ENCODE measurements at regions not wholly inside any gene's neighbourhood (a gene's known extent, or its start where the extent isn't known, plus 50 kb on each side); places are given as distances from the start of the nearest gene placed in this dataset.
"Not testable (repeated sequence)": the region's sequence is repeated elsewhere in the genome, so short reads cannot be mapped to it uniquely, and the experiment has no call there.

DNA sequence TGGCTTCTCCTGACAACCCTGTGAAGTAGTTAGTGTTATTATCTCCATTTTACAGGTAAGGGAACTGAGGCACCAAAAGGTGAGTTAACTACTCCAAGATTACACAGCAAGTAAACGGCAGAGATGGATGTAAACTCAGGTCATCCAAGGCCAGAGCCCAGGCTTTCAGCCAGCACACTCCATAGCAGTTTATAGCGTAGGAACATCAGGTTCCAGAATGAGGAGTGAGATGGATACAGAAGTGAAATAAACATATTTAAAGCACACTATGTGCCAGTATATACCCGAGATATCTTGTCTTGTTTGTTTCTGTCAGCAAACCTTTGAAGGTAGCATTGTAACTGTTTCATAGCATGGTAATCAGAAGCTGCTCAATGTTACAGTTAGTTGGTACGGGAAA lies 279.0 kb downstream of the OXSM start:
- DNase-seq (ENCODE audit: low spot score): no peak

DNA sequence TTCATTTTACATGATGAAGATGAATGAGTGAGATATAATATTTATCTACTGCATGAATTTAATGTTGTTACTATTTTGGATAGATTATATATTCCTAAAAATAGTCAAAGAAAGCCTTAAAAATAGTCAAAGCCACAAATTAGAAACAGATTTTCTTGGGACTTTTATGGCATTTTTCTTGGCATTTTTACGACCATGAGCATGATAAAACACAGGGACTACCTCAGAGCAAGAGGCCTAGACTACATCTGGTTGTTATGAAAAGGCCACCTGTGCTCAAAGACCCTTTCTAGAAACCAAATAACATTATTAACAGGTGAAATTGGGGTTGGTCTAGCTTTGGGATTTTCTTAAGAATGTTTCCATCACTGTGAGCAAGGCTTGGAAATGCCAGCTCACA lies 281.0 kb downstream of the OXSM start:
- no peak for DNase-seq (ENCODE audit: low spot score)

- no peak for DNase-seq (ENCODE audit: low spot score)
These were observed 284.2 kb downstream of the OXSM start for GRCh38 chr3:26074080-26074479.

DNA sequence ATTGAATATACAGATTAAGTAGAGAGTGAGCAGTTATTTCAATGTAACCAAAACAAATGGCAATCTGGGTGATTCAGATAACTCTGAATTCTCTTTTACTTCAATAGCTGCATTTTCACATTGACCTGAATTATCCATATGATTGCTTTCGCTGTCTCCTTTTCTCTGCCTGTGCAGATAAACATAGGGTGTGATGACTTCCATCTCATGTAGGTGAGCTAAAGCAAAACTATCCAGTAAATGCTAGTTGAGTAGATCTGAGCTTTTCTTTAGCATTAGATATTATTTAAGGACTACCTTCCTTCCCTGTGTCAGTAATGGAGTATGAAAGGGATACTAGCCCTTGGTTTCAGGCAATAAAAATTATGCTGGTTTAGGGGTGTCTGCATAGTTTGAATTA lies 288.6 kb downstream of the OXSM start:
- DNase-seq (ENCODE audit: low spot score): no peak

DNA sequence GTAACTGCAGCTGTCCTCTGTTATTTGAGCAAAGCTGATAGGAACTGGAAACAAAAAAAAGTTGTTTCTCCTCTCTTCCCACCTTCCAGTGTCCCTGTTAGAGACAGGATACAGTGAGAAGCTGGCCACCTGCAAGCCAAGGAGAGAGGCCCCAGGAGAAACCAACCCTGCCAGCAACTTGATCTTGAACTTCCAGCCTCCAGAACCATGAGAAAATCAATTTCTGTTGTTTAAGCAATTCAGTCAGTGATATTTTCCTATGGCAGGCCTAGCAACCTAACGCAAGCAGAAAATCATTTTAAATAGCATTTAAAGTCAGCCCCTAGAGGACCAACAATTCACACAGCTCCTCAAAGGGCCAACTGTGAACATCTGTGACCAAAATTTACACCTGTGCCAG lies 291.3 kb downstream of the OXSM start:
- no peak for DNase-seq (ENCODE audit: low spot score)

DNA sequence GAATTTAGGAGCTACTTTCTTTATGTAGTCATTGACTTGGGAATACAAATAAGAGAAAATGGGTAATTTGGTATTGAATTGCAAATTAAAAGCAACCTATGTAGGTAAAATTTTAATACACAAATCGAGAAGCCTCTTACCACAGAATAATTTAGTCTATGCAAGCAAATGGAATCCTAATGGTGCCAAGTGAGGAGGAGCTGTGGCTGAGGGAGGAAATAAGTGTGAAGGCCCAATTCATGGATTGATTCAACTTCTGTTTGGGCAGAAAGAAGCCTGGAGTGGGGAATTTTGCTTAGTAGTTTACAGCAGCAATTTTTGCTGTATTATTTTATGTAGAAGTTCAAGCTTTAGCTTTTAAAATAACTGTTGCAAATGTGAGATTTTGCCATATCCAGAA lies 291.9 kb downstream of the OXSM start:
- no peak for DNase-seq (ENCODE audit: low spot score)

GRCh38 chr3:26082911-26083310 lies 293.0 kb downstream of the OXSM start:
- no peak for DNase-seq (ENCODE audit: low spot score)

DNA sequence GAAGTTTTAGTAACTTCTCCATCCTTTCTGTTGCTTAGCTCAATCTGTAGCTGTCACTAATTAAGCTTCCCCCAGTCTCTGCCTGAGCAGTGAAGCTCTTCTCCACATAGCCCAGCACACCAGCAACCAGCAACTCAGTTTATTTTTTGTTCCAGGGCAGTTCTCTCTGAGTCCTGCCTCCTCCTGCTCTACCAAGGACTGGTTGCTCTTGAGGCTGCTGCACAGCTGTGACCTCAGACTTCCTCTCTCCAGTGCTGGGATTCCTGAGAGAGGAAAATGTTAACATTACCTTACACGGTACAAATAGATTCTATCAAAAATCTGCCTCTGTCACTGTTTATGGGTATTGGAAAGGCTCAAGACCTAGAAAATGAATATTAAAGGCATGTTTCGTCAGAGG lies 294.7 kb downstream of the OXSM start:
- DNase-seq (ENCODE audit: low spot score): no peak

GRCh38 chr3:26087751-26088150 lies 297.9 kb downstream of the OXSM start:
- no peak for DNase-seq (ENCODE audit: low spot score)

GRCh38 chr3:26089249-26089648 lies 299.4 kb downstream of the OXSM start:
- no peak for DNase-seq (ENCODE audit: low spot score)

DNA sequence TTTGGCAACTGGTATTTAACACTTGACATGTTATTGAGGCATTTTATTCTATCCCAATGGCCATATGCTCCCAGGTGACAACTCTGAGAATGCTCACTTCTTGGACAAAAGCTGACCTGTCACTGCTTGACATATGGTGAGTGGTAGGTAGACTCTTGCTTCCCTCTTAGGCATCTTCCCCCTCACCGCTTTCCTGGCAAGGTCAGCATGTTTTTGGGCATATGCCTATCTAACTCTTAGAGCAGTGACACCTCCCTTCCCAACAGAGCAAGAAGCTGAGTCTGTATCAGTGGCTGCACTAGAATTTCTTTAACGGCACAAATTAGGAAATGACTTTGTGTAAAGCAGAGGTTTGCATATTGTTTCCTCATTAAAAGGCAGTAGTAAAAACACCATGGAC lies 300.7 kb downstream of the OXSM start:
- no peak for DNase-seq (ENCODE audit: low spot score)

GRCh38 chr3:26091096-26091495 lies 301.2 kb downstream of the OXSM start:
- no peak for DNase-seq (ENCODE audit: low spot score)

GRCh38 chr3:26091626-26092025 lies 301.7 kb downstream of the OXSM start:
- DNase-seq (ENCODE audit: low spot score): no peak

- DNase-seq (ENCODE audit: low spot score): not testable (repeated sequence)
These were observed 307.2 kb downstream of the OXSM start for GRCh38 chr3:26097111-26097510.

- no peak for DNase-seq (ENCODE audit: low spot score)
These were observed 309.8 kb downstream of the OXSM start for GRCh38 chr3:26099692-26100091.

DNA sequence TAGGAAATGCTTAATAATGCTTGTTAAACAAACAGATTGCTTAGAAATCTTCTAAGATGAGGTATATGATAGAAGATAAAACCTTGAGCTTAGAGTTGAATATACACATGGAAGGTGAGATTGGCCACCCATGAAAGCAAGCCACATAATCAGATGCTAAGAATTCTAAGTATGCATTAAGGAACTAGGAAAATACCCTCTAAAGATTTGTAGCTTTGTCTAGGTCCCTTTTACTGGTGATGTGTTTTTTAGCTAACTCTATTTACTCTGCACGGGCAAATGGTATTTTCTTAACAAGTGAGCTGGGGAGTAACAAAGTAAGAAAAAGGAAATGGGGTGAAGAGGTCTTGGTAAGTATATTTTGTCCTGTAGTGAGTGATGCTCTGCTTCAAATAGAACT lies 310.3 kb downstream of the OXSM start:
- DNase-seq (ENCODE audit: low spot score): no peak

- no peak for DNase-seq (ENCODE audit: low spot score)
These were observed 312.5 kb downstream of the OXSM start for GRCh38 chr3:26102376-26102775.

DNA sequence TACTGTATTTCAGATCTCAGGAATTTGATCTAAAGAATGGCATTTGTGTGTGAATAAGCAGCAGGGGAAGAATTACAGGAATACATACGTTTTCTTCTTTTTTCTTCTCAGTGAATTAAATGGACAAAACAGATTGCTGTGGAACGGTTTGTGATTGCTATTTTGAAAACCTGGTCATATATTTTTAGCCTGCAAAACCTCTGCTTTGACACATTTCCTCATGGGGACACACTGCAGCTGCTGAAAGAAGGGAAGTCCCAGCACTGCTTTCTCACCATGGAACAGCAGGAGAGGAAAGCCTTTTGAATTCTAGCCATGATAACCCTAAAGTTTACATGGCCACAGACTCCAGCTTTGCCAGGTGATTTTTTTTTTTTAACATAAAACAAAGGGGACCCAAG lies 315.0 kb downstream of the OXSM start:
- DNase-seq (ENCODE audit: low spot score): no peak

GRCh38 chr3:26105261-26105660 lies 315.4 kb downstream of the OXSM start:
- DNase-seq (ENCODE audit: low spot score): no peak

DNA sequence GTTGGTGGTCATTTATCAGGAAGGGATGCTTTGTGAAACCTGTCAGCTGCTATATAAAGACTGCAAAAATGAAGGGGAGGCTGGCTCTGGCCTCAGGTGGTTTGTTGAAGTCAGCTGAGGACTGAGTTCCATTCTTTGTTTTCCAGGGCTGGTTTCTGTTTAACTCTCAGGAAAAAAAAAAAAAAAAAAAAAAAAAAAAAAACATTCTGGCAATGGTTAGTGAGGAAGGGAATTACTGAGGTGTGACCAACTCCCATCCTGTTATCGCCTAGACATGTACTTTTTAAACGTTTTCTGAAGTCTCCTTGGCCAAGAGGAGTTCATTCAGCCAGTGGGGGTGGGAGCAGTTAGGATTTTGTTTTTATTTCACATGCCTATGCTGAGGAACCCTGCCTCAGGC lies 316.3 kb downstream of the OXSM start:
- DNase-seq (ENCODE audit: low spot score): no peak

- no peak for DNase-seq (ENCODE audit: low spot score)
These were observed 319.1 kb downstream of the OXSM start for GRCh38 chr3:26108846-26109489.

DNA sequence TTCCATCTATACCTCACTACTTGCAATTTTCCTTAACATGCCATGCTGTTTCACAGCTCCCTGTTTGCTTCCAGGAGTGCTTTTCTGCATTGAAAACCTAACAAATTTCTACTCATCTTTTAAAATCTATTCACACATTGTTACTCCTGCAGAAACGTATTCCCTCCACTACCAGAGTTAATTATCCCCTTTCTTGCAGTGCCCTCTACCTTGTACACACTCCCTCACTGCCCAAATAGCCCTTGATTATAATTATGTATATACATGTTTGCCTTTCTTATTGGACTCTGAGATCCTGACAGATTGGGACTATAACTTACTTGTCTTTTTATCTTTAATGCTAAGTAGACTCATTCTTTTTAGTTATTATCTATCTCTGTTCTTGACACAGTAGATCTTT lies 325.0 kb downstream of the OXSM start:
- no peak for DNase-seq (ENCODE audit: low spot score)

DNA sequence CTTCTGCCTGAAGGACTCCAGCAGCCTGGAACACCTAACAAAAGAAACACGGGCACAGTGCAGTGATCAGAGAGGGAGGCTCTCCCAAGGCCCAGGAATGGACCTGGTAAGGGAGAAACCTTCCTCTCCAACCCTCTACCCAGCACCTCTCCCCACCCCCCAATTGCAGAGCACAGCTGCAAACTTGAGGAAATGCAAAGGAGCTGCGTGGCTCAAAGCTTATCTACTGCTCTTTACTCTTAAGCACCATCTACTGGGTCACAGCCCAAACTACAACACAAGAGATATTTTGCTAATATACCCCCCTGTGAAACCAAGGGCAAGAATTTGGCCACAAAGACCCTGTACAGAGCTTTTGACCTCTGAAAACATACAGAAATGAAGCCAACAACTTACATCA lies 328.3 kb downstream of the OXSM start:
- DNase-seq (ENCODE audit: low spot score): no peak

- DNase-seq (ENCODE audit: low spot score): no peak
These were observed 343.1 kb downstream of the OXSM start for GRCh38 chr3:26132942-26133341.

- DNase-seq (ENCODE audit: low spot score): no peak
These were observed 351.4 kb downstream of the OXSM start for GRCh38 chr3:26141296-26141695.

Data from Ammon's horn (tissue), 1 donor.